DND-41 (cell line): ENCODE measurements at regions not wholly inside any gene's neighbourhood (a gene's known extent, or its start where the extent isn't known, plus 50 kb on each side); places are given as distances from the start of the nearest gene placed in this dataset.

Source experiments
- ATAC-seq: fragments of 200-7000 bp; cut with Tn5 transposase; 3 replicates; pipeline ENCODE4 v1.9.1; 2021; ENCODE audit warnings: low read depth; ENCODE audit not compliant: insufficient read depth
- DNase-seq: peaks from one replicate; pipeline ENCODE4 v3.0.0-alpha.2; 2020
- H2AFZ ChIP-seq: 2 replicates; pipeline ENCODE4 v1.6.0; 2012; ENCODE audit warnings: low read depth, low read length
- H3K27ac ChIP-seq: 2 replicates; pipeline ENCODE4 v1.5.1; 2012; ENCODE audit warnings: low read length, inconsistent platforms
- H3K27me3 ChIP-seq: fragments of 200-600 bp; sonication (generic); 2 replicates; pipeline ENCODE4 v1.6.0; 2012; ENCODE audit warnings: low read length, mild to moderate bottlenecking, inconsistent platforms; ENCODE audit not compliant: insufficient read depth, poor library complexity
- H3K36me3 ChIP-seq: 2 replicates; pipeline ENCODE4 v1.5.1; 2012; ENCODE audit warnings: low read length, inconsistent platforms; ENCODE audit not compliant: insufficient read depth
- H3K4me1 ChIP-seq: 2 replicates; pipeline ENCODE4 v1.5.1; 2012; ENCODE audit warnings: mild to moderate bottlenecking, low read length; ENCODE audit not compliant: insufficient read depth
- H3K4me2 ChIP-seq: 2 replicates; pipeline ENCODE4 v1.6.0; 2012; ENCODE audit warnings: mild to moderate bottlenecking, moderate library complexity, low read length, inconsistent platforms; ENCODE audit not compliant: insufficient read depth
- H3K4me3 ChIP-seq, 2 experiments: fragments of 200-600 bp in 1 of 2; shearing (Covaris generic) in 1 of 2; 2 replicates each; pipeline ENCODE4 v1.5.1; 2012 to 2016; ENCODE audit warnings: inconsistent platforms in 2 of 2, low read length in 2 of 2, mild to moderate bottlenecking in 2 of 2, low read depth in 1 of 2, moderate library complexity in 1 of 2
- H3K79me2 ChIP-seq: 2 replicates; pipeline ENCODE4 v1.6.0; 2012; ENCODE audit warnings: low read length, inconsistent platforms; ENCODE audit not compliant: insufficient read depth
- H3K9ac ChIP-seq: 2 replicates; pipeline ENCODE4 v1.6.0; 2012; ENCODE audit warnings: low read depth, mild to moderate bottlenecking, inconsistent platforms, low read length, moderate library complexity
- H3K9me3 ChIP-seq: 2 replicates; pipeline ENCODE4 v1.5.1; 2012; ENCODE audit warnings: low read length, moderate library complexity, mild to moderate bottlenecking, inconsistent platforms; ENCODE audit not compliant: insufficient read depth, severe bottlenecking
- H4K20me1 ChIP-seq: 2 replicates; pipeline ENCODE4 v1.6.0; 2012; ENCODE audit warnings: low read length; ENCODE audit not compliant: insufficient read depth
- EZH2 ChIP-seq: IDR thresholded peaks from 3 replicates; pipeline ENCODE4 v1.6.1; 2012; ENCODE audit warnings: borderline replicate concordance, low read depth, mild to moderate bottlenecking, moderate library complexity, low read length, inconsistent platforms; ENCODE audit not compliant: severe bottlenecking
- TF ChIP-seq, protein P1 (sequence below): IDR thresholded peaks from 2 replicates; pipeline ENCODE4 v1.5.1; 2012; ENCODE audit warnings: borderline replicate concordance, low read length, moderate library complexity, mild to moderate bottlenecking; ENCODE audit not compliant: poor library complexity, severe bottlenecking; ENCODE audit errors: extremely low read depth

DNA sequence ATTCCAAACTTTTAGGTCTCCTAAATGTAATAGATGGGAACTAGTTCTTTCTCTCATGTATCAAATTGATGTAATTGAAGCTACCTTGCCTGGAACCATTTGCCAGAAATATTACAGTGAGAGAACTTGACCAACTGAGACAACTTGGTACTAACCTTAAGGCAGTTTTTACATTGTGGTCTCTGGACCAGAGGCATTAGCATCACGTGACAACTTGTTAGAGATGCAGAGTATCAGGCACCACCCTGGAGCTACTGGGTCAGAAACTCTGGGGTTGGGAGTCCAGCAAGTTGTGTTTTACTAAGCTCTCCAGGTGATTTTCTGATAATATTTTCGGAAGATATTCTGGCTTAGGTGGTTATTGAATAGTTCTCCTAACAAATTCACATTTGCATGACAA lies 982.1 kb upstream of the SLC35B3 start:
- ATAC-seq = no peak

DNA sequence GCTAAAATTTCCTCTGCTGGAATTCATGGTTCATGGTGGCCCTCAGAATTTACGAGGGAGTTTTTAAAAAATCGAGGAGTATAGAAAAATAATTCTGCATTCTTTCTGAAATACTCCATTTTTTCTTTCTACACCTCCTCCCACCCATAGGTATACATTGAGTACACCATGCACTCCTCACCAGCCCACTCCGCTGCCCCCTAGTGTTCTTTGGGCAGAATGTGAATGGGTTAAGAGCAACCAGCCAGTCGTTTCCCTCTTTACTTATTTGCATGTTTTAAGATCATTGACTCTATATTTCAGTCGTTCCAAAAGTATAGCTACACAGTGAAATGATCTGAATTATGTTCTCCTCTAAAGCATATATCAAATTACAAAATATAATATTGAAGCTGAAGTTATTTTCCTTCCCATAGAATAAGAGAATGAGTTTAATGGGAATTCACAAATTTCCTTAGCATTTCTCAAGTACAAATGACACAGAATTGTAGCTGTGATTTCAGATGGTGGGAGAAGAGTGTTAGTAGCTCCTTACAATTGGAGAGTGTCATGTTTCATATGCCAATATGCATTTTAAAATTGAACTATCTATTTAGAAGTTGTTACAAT lies 977.7 kb upstream of the SLC35B3 start:
- TF ChIP-seq, protein P1, sequence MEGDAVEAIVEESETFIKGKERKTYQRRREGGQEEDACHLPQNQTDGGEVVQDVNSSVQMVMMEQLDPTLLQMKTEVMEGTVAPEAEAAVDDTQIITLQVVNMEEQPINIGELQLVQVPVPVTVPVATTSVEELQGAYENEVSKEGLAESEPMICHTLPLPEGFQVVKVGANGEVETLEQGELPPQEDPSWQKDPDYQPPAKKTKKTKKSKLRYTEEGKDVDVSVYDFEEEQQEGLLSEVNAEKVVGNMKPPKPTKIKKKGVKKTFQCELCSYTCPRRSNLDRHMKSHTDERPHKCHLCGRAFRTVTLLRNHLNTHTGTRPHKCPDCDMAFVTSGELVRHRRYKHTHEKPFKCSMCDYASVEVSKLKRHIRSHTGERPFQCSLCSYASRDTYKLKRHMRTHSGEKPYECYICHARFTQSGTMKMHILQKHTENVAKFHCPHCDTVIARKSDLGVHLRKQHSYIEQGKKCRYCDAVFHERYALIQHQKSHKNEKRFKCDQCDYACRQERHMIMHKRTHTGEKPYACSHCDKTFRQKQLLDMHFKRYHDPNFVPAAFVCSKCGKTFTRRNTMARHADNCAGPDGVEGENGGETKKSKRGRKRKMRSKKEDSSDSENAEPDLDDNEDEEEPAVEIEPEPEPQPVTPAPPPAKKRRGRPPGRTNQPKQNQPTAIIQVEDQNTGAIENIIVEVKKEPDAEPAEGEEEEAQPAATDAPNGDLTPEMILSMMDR = peak; percentile 62
- TF ChIP-seq EZH2 = no peak
- Histone ChIP-seq H3K27me3 (no peaks in the 10 kb centered on the region), H3K4me2 (no peak overlapping the region), H4K20me1 (no peaks in the 10 kb centered on the region), H3K9me3 (no peaks in the 10 kb centered on the region), H3K4me1 (no peaks in the 10 kb centered on the region), H3K27ac (no peak overlapping the region), H3K9ac (no peak overlapping the region), H3K4me3 (no peak overlapping the region), H2AFZ (no peak overlapping the region), H3K36me3 (no peaks in the 10 kb centered on the region), H3K79me2 (no peaks in the 10 kb centered on the region)
- peak; percentile 81; the same call in 2 of the 3 replicates for ATAC-seq
- DNase-seq = peak; percentile 27

More for the DNA sequence above, 982.1 kb upstream of the SLC35B3 start:
- H3K4me1 ChIP-seq = no peaks in the 10 kb centered on the region
- H3K27ac ChIP-seq = no peak overlapping the region
- no peaks in the 10 kb centered on the region for H3K27me3 ChIP-seq
- no peak overlapping the region for H3K4me3 ChIP-seq
- H4K20me1 ChIP-seq = no peaks in the 10 kb centered on the region
- TF ChIP-seq EZH2 = no peak
- TF ChIP-seq, protein P1 = no peak
- H2AFZ ChIP-seq = no peak overlapping the region
- H3K4me2 ChIP-seq = no peak overlapping the region
- H3K9ac ChIP-seq = no peak overlapping the region
- no peaks in the 10 kb centered on the region for H3K79me2 ChIP-seq
- H3K36me3 ChIP-seq = no peaks in the 10 kb centered on the region
- no peaks in the 10 kb centered on the region for H3K9me3 ChIP-seq
- no peak for DNase-seq

DNA sequence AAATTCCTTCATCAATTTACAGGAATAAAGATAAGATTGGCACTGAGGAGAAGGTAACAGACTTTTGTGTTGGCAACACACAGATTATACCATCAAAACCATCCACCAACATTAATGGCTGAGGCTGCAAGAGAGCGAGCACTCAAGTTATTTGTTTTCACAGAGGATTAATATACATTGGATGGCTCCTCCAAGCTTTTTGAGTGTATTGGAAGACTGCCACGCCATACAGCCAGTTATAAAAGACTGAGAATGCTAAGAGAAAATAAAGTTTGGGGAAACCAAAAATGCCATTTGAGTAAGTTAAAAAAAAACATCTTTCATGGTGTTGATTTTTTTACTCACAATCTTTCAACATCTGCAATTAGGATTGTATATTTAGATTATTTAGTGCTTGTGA lies 973.8 kb upstream of the SLC35B3 start:
- Histone ChIP-seq H3K9ac (no peak overlapping the region), H3K4me3 (no peak overlapping the region), H4K20me1 (no peaks in the 10 kb centered on the region), H3K4me2 (no peak overlapping the region), H3K4me1 (no peaks in the 10 kb centered on the region), H2AFZ (no peak overlapping the region), H3K36me3 (no peaks in the 10 kb centered on the region), H3K9me3 (no peaks in the 10 kb centered on the region), H3K27ac (no peak overlapping the region), H3K79me2 (no peaks in the 10 kb centered on the region), H3K27me3 (no peaks in the 10 kb centered on the region)
- TF ChIP-seq EZH2 = no peak
- TF ChIP-seq, protein P1 = no peak
- DNase-seq = no peak
- no peak for ATAC-seq
